ENCODE measurements at regions not wholly inside any gene's neighbourhood (a gene's known extent, or its start where the extent isn't known, plus 50 kb on each side); places are given as distances from the start of the nearest gene placed in this dataset.

DNA sequence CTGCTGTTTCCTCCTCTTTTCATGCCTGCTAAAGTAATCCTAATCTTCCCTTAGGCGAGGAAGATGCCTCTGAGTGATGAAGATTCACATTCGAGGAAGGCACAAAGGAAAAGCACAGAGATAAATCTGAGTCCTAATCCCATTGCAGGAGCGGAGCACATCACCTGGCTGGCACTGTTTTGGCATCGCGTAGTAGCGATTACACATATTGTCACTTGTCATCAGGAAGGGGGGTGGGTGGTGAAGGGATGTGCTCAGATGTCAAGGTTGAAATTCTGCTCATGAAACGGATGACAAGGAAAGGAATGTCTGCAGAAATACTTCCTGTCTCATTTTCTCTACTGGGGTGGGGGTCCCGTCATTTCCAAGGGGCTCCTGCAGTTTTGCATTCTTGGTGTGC lies 363.1 kb upstream of the EEF2KMT start:
- Histone ChIP-seq H3K9me3 (ENCODE audit: low read length) (no peaks in the 10 kb centered on the region), H3F3A (ENCODE audit: low read length, unreplicated experiment) (no peaks in the 10 kb centered on the region), H3K4me1 (ENCODE audit: insufficient read depth, low read length) (no peaks in the 10 kb centered on the region), H3K36me3 (ENCODE audit: low read depth, low read length) (no peaks in the 10 kb centered on the region), H3K27me3 (ENCODE audit: low read length) (0 out of 2 replicates have a peak, but pooled peaks cover 11% of the 10 kb centered on the region), H3K9me2 (replicated peaks; ENCODE audit: low read length) (no peaks in the 10 kb centered on the region), H3K4me2 (ENCODE audit: low read length) (no peak overlapping the region), H2AFZ (ENCODE audit: low read length) (no peak overlapping the region), H3K4me3 (ENCODE audit: low read length) (no peak overlapping the region), H3K9ac (ENCODE audit: low read length) (no peak overlapping the region), H3K79me2 (ENCODE audit: low read length) (no peaks in the 10 kb centered on the region), H3K27ac (ENCODE audit: low read length) (no peak overlapping the region), H4K20me1 (ENCODE audit: low read length) (no peaks in the 10 kb centered on the region)
- CTCF ChIA-PET: no interaction called here
- DNase-seq (no peak), ATAC-seq (no peak)
- no TSS peak for BruUV-seq (replicated peaks)
- TF ChIP-seq EZH2phosphoT487 (IDR thresholded peaks at IDR 0.05; ENCODE audit: borderline replicate concordance, low read length) (no peak), EZH2 (IDR thresholded peaks at IDR 0.05; ENCODE audit: low read length, unreplicated experiment) (no peak)
- TF ChIP-seq, protein P1, sequence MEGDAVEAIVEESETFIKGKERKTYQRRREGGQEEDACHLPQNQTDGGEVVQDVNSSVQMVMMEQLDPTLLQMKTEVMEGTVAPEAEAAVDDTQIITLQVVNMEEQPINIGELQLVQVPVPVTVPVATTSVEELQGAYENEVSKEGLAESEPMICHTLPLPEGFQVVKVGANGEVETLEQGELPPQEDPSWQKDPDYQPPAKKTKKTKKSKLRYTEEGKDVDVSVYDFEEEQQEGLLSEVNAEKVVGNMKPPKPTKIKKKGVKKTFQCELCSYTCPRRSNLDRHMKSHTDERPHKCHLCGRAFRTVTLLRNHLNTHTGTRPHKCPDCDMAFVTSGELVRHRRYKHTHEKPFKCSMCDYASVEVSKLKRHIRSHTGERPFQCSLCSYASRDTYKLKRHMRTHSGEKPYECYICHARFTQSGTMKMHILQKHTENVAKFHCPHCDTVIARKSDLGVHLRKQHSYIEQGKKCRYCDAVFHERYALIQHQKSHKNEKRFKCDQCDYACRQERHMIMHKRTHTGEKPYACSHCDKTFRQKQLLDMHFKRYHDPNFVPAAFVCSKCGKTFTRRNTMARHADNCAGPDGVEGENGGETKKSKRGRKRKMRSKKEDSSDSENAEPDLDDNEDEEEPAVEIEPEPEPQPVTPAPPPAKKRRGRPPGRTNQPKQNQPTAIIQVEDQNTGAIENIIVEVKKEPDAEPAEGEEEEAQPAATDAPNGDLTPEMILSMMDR (conservative IDR thresholded peaks at IDR 0.05; ENCODE audit: low read depth, low read length): no peak
- intact Hi-C loops (cut with micrococcal nuclease): no loop called here
- POLR2A ChIA-PET (ENCODE audit: unreplicated experiment): no interaction called here

DNA sequence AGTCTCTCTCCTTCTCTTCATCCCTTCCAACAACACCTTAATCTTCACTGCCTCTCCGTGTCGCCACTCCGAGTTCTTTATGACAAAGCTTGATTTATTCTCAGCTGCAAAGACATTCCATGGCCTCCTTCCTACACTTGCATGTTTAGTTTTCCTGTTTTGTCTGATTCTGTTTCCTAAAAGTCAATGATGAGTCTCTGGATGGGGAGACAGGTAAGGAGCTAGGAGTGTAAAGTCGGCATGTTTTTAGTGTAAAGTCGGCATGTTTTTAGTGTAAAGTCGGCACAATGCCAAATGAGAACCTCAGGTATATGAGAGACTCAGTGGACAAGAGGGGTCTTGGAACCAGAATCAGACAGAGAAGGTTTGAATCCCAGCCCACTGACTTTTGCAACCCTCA lies 362.3 kb upstream of the EEF2KMT start:
- no peaks in the 10 kb centered on the region for H3F3A ChIP-seq (ENCODE audit: low read length, unreplicated experiment)
- H3K27me3 ChIP-seq (ENCODE audit: low read length): 0 out of 2 replicates have a peak, but pooled peaks cover 11% of the 10 kb centered on the region
- no peak overlapping the region for H3K4me2 ChIP-seq (ENCODE audit: low read length)
- no peaks in the 10 kb centered on the region for H4K20me1 ChIP-seq (ENCODE audit: low read length)
- H3K9me3 ChIP-seq (ENCODE audit: low read length): no peaks in the 10 kb centered on the region
- TF ChIP-seq, protein P1 (conservative IDR thresholded peaks at IDR 0.05; ENCODE audit: low read depth, low read length): no peak
- ATAC-seq (no peak), DNase-seq (no peak)
- intact Hi-C loops (cut with micrococcal nuclease): no loop called here
- H3K9me2 ChIP-seq (replicated peaks; ENCODE audit: low read length): no peaks in the 10 kb centered on the region
- CTCF ChIA-PET: no interaction called here
- H3K4me1 ChIP-seq (ENCODE audit: insufficient read depth, low read length): no peaks in the 10 kb centered on the region
- no TSS peak for BruUV-seq (replicated peaks)
- no peaks in the 10 kb centered on the region for H3K36me3 ChIP-seq (ENCODE audit: low read depth, low read length)
- H3K27ac ChIP-seq (ENCODE audit: low read length): no peak overlapping the region
- H3K9ac ChIP-seq (ENCODE audit: low read length): no peak overlapping the region
- POLR2A ChIA-PET (ENCODE audit: unreplicated experiment): no interaction called here
- H2AFZ ChIP-seq (ENCODE audit: low read length): no peak overlapping the region
- H3K79me2 ChIP-seq (ENCODE audit: low read length): no peaks in the 10 kb centered on the region
- no peak overlapping the region for H3K4me3 ChIP-seq (ENCODE audit: low read length)

DNA sequence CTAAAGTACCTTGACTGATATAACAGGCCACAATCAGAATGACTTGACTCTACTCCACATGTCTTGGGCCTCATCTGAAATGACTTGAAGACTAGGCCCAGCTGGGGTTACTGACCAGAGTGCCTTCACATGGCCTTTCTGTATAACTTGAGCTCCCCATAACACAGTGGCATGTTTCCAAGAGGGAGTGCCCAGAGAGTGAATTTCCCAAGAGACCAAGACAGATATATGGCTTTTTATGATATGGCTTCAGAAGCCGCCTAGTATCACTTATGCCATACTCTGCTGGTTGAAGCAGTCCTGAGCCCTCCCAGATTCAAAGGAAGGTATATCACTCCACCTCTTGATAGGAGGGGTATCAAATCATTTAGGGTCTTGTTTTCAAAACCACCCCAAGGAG lies 357.5 kb upstream of the EEF2KMT start:
- H3F3A ChIP-seq (ENCODE audit: low read length, unreplicated experiment): no peaks in the 10 kb centered on the region
- H3K9me3 ChIP-seq (ENCODE audit: low read length): no peaks in the 10 kb centered on the region
- no peak overlapping the region for H2AFZ ChIP-seq (ENCODE audit: low read length)
- H3K79me2 ChIP-seq (ENCODE audit: low read length): no peaks in the 10 kb centered on the region
- BruUV-seq (replicated peaks): no TSS peak
- POLR2A ChIA-PET (ENCODE audit: unreplicated experiment): no interaction called here
- no peak overlapping the region for H3K27ac ChIP-seq (ENCODE audit: low read length)
- H4K20me1 ChIP-seq (ENCODE audit: low read length): no peaks in the 10 kb centered on the region
- no peak overlapping the region for H3K4me3 ChIP-seq (ENCODE audit: low read length)
- DNase-seq (no peak), ATAC-seq (no peak)
- H3K27me3 ChIP-seq (ENCODE audit: low read length): 0 out of 2 replicates have a peak, but pooled peaks cover 4% of the 10 kb centered on the region
- CTCF ChIA-PET: no interaction called here
- H3K4me2 ChIP-seq (ENCODE audit: low read length): no peak overlapping the region
- intact Hi-C loops (cut with micrococcal nuclease): no loop called here
- no peaks in the 10 kb centered on the region for H3K36me3 ChIP-seq (ENCODE audit: low read depth, low read length)
- H3K9me2 ChIP-seq (replicated peaks; ENCODE audit: low read length): no peaks in the 10 kb centered on the region
- TF ChIP-seq, protein P1 (conservative IDR thresholded peaks at IDR 0.05; ENCODE audit: low read depth, low read length): no peak
- TF ChIP-seq EZH2phosphoT487 (IDR thresholded peaks at IDR 0.05; ENCODE audit: borderline replicate concordance, low read length): no peak
- no peaks in the 10 kb centered on the region for H3K4me1 ChIP-seq (ENCODE audit: insufficient read depth, low read length)
- no peak overlapping the region for H3K9ac ChIP-seq (ENCODE audit: low read length)
